ENCODE measurements at regions not wholly inside any gene's neighbourhood (a gene's known extent, or its start where the extent isn't known, plus 50 kb on each side); places are given as distances from the start of the nearest gene placed in this dataset.

DNA sequence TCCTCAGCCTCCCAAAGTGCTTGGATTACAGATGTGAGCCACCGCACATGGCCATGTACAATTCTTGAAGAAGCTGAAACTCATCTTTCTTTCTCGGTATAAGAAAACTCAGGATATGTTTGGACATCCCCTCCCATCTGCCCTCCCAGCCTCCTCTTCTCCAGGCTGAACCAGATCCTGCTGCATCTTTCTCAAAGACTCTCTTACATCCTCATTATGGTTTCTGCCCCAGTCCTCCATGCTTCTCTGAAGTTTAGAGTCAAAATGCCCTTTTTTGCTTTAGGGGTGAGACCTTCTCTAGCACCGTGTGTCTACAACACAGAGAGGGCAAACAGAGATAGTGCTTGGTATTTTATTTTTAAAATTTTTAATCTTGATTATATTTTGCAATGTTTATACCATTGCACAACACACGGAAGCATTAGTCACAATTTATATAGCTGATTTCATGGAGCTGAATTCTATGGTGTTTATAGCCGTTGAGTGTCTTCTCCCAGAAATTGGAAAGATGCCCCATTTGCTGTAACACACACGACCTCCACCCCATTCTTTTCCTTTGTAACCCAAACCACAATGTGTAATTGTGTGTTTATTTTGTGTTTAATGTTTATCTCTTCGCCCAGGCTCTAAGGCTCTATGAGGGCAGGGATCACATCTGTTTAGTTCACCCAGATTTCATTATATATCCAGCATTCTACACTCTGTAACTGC is 206.0 kb upstream of the TNP1 start:
- Histone ChIP-seq H3K27ac (ENCODE audit: low read depth, low read length) (no peak overlapping the region), H3K4me3 (ENCODE audit: low read depth, low read length) (no peak overlapping the region), H3K36me3 (ENCODE audit: control insufficient read depth, insufficient read depth, low read length) (no peaks in the 10 kb centered on the region), H3K4me1 (ENCODE audit: control insufficient read depth, insufficient read depth, low read length) (peaks cover 14% of the 10 kb centered on the region), H3K9ac (ENCODE audit: low read depth, low read length) (no peak overlapping the region), H3K9me3 (ENCODE audit: control insufficient read depth, insufficient read depth, low read length) (no peaks in the 10 kb centered on the region), H3K27me3 (ENCODE audit: control insufficient read depth, insufficient read depth, low read length) (no peaks in the 10 kb centered on the region)

GRCh38 chr2:217065012-217065290 is 205.1 kb upstream of the TNP1 start:
- Histone ChIP-seq H3K9me3 (ENCODE audit: control insufficient read depth, insufficient read depth, low read length) (no peaks in the 10 kb centered on the region), H3K27ac (ENCODE audit: low read depth, low read length) (no peak overlapping the region), H3K27me3 (ENCODE audit: control insufficient read depth, insufficient read depth, low read length) (no peaks in the 10 kb centered on the region), H3K9ac (ENCODE audit: low read depth, low read length) (no peak overlapping the region), H3K4me3 (ENCODE audit: low read depth, low read length) (no peak overlapping the region), H3K4me1 (ENCODE audit: control insufficient read depth, insufficient read depth, low read length) (peaks cover 14% of the 10 kb centered on the region), H3K36me3 (ENCODE audit: control insufficient read depth, insufficient read depth, low read length) (no peaks in the 10 kb centered on the region)

- Histone ChIP-seq H3K36me3 (ENCODE audit: control insufficient read depth, insufficient read depth, low read length) (no peaks in the 10 kb centered on the region), H3K4me1 (ENCODE audit: control insufficient read depth, insufficient read depth, low read length) (peaks cover 14% of the 10 kb centered on the region), H3K9me3 (ENCODE audit: control insufficient read depth, insufficient read depth, low read length) (no peaks in the 10 kb centered on the region), H3K9ac (ENCODE audit: low read depth, low read length) (no peak overlapping the region), H3K4me3 (ENCODE audit: low read depth, low read length) (no peak overlapping the region), H3K27me3 (ENCODE audit: control insufficient read depth, insufficient read depth, low read length) (no peaks in the 10 kb centered on the region), H3K27ac (ENCODE audit: low read depth, low read length) (no peak overlapping the region)
Observed at GRCh38 chr2:217064234-217065011, 204.6 kb upstream of the TNP1 start.

- H3K4me3 ChIP-seq (ENCODE audit: low read depth, low read length): no peak overlapping the region
- no peaks in the 10 kb centered on the region for H3K36me3 ChIP-seq (ENCODE audit: control insufficient read depth, insufficient read depth, low read length)
- H3K27ac ChIP-seq (ENCODE audit: low read depth, low read length): no peak overlapping the region
- no peaks in the 10 kb centered on the region for H3K27me3 ChIP-seq (ENCODE audit: control insufficient read depth, insufficient read depth, low read length)
- H3K9ac ChIP-seq (ENCODE audit: low read depth, low read length): no peak overlapping the region
- H3K9me3 ChIP-seq (ENCODE audit: control insufficient read depth, insufficient read depth, low read length): no peaks in the 10 kb centered on the region
- peaks cover 14% of the 10 kb centered on the region for H3K4me1 ChIP-seq (ENCODE audit: control insufficient read depth, insufficient read depth, low read length)
Observed at GRCh38 chr2:217063238-217063755, 203.4 kb upstream of the TNP1 start.

DNA sequence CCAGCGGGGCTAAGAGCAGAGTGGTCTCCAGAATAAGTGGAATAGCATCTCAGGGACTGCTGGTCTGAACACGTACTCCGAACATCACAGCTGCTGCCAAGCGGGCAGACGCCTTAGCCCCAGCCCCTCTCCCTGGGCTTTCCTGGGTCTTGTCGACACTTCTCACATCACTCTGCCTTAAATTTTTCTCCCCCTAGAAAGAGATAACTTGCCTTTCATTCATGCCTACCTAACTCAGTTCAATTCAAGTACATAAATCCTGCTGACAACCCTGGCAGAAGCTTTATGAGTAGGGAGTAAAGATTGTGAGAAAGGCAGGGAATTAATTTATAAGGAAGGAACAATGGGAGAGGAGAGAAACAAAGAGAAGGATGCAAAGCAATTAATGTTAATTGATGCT is 202.9 kb upstream of the TNP1 start:
- Histone ChIP-seq H3K27ac (ENCODE audit: low read depth, low read length) (no peak overlapping the region), H3K27me3 (ENCODE audit: control insufficient read depth, insufficient read depth, low read length) (no peaks in the 10 kb centered on the region)

DNA sequence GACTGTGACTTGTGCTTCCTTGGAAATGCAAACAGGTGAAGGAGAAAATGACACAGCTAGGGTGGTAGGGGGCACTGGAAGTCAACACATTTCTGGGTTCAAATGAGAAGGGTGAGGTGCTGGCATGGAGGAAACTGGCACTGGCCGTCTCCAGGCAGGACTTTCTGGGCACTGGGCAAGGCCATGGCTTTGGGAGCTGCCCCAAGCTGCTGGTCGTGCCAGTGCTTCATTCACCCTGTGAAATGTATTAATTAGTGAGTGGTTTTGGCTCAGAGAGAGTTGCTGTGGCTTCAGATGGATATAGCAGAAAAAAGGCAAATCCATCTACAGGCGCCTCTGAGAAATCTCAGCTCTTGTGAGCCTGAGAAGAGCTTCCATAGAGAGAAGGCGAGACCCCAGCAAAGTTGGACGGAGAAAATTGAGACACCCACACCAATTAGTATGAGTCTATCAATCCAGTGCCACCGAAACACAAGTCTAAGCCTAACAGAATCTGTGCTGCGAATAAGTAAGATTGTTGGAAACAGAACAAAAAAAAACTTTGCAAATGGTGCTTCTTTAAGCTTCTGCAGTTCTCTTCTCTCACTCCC is 202.1 kb upstream of the TNP1 start:
- no peak overlapping the region for H3K4me3 ChIP-seq (ENCODE audit: low read depth, low read length)
- no peak overlapping the region for H3K9ac ChIP-seq (ENCODE audit: low read depth, low read length)
- H3K27me3 ChIP-seq (ENCODE audit: control insufficient read depth, insufficient read depth, low read length): no peaks in the 10 kb centered on the region
- no peaks in the 10 kb centered on the region for H3K9me3 ChIP-seq (ENCODE audit: control insufficient read depth, insufficient read depth, low read length)
- no peaks in the 10 kb centered on the region for H3K36me3 ChIP-seq (ENCODE audit: control insufficient read depth, insufficient read depth, low read length)
- H3K4me1 ChIP-seq (ENCODE audit: control insufficient read depth, insufficient read depth, low read length): peaks cover 14% of the 10 kb centered on the region
- no peak overlapping the region for H3K27ac ChIP-seq (ENCODE audit: low read depth, low read length)

More for the DNA sequence above, 202.9 kb upstream of the TNP1 start:
- H3K9ac ChIP-seq (ENCODE audit: low read depth, low read length): no peak overlapping the region
- no peak overlapping the region for H3K4me3 ChIP-seq (ENCODE audit: low read depth, low read length)
- no peaks in the 10 kb centered on the region for H3K9me3 ChIP-seq (ENCODE audit: control insufficient read depth, insufficient read depth, low read length)
- H3K36me3 ChIP-seq (ENCODE audit: control insufficient read depth, insufficient read depth, low read length): no peaks in the 10 kb centered on the region
- H3K4me1 ChIP-seq (ENCODE audit: control insufficient read depth, insufficient read depth, low read length): peaks cover 14% of the 10 kb centered on the region

DNA sequence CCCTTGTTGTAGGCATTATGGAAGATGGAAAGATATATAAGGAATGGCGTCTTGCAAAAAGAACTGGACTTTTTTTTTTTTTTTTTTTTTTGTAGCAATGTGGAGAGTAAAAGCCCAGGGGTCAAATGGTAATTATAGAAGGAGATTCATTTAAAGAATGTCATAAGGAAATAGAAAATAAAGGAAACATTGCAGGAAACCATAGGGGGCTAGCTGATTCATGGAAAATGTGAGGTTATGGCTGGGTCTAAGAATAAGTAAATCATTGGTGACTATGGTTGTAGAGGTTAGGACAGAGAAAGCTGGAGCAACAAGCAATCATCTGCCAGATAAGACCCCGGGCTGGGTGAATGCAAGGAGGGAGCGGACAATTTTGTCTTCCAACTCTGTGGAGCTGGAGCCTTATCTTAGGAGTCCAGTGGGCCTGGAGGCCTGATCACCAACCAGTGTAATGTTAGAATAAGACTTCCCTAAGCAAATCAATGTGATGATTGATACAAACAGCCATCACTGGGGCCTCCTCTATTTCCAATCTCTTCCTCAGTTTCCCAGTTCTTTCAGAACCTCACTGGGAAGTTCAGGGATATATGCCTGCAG is 201.2 kb upstream of the TNP1 start:
- Histone ChIP-seq H3K27ac (ENCODE audit: low read depth, low read length) (no peak overlapping the region), H3K27me3 (ENCODE audit: control insufficient read depth, insufficient read depth, low read length) (no peaks in the 10 kb centered on the region), H3K36me3 (ENCODE audit: control insufficient read depth, insufficient read depth, low read length) (no peaks in the 10 kb centered on the region), H3K4me1 (ENCODE audit: control insufficient read depth, insufficient read depth, low read length) (peaks cover 14% of the 10 kb centered on the region), H3K9ac (ENCODE audit: low read depth, low read length) (no peak overlapping the region), H3K4me3 (ENCODE audit: low read depth, low read length) (no peak overlapping the region), H3K9me3 (ENCODE audit: control insufficient read depth, insufficient read depth, low read length) (no peaks in the 10 kb centered on the region)

DNA sequence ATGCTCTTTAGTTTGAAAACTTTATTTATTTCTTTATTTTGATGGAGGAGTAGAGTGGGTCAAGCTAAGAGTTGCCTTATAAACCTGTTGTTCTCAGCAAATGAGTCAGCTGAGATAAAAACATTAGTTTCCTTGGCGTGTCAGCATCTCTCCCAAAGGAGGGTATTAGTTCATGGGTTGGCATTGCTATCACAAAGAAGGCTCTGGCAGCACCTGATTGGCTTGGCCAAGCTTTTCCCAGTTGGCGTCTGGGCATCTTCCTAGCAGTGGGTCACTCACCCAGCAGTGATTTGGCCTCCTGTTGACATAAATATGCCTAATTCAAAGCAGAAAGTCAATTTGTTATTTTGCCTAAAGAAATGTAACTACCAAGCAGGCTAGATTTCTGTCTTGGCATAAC is 200.7 kb upstream of the TNP1 start:
- H3K27me3 ChIP-seq (ENCODE audit: control insufficient read depth, insufficient read depth, low read length): no peaks in the 10 kb centered on the region
- H3K4me3 ChIP-seq (ENCODE audit: low read depth, low read length): no peak overlapping the region
- H3K4me1 ChIP-seq (ENCODE audit: control insufficient read depth, insufficient read depth, low read length): peaks cover 14% of the 10 kb centered on the region
- H3K36me3 ChIP-seq (ENCODE audit: control insufficient read depth, insufficient read depth, low read length): no peaks in the 10 kb centered on the region
- H3K9me3 ChIP-seq (ENCODE audit: control insufficient read depth, insufficient read depth, low read length): no peaks in the 10 kb centered on the region
- no peak overlapping the region for H3K27ac ChIP-seq (ENCODE audit: low read depth, low read length)
- no peak overlapping the region for H3K9ac ChIP-seq (ENCODE audit: low read depth, low read length)

DNA sequence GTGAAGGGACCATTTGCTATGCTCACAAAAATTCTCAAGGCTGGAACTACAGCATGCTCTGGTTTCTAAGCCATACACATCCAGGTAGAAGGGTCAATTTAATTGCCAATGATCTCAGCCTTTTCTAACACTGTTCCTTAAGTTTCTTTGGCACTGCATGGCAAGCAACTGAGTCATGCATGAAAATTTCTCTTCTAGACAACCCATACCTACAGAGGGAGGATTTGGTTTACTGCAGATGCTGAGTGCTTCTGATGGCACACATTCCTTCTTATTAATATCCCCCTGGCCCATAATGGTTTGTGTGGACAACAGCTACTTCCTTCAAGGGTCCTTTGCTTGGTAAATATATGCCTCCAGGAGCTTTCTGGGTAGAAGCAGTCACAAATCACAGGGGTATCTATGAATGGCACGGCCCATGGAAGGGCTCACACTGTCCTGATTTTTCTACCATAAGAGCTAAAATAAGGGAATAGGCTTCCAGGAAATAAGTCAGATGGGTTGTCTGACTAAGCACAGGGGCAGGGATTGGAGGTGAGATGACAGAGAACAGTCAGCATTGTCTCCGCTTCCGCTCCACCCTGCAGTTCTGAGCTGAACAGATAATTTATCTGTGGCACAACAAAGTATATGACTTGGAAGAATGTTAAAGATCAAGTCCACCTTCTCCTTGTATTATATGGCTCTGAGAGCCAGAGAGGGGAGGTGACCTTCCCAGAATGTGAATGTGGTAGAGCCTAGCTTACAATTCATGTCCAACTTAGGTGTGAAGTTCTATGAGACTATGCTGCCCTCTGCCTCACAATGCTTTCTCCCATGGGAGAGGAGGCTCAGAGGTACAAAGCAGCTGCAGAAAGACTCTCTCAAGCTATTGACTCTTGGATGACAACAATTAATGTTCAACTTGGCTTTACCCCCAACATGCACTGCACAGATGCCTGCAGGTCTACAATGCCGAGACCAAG is 199.2 kb upstream of the TNP1 start:
- Histone ChIP-seq H3K36me3 (ENCODE audit: control insufficient read depth, insufficient read depth, low read length) (no peaks in the 10 kb centered on the region), H3K9me3 (ENCODE audit: control insufficient read depth, insufficient read depth, low read length) (no peaks in the 10 kb centered on the region), H3K27me3 (ENCODE audit: control insufficient read depth, insufficient read depth, low read length) (no peaks in the 10 kb centered on the region), H3K4me1 (ENCODE audit: control insufficient read depth, insufficient read depth, low read length) (peaks cover 12% of the 10 kb centered on the region), H3K9ac (ENCODE audit: low read depth, low read length) (no peak overlapping the region), H3K27ac (ENCODE audit: low read depth, low read length) (no peak overlapping the region), H3K4me3 (ENCODE audit: low read depth, low read length) (no peak overlapping the region)

- peaks cover 2% of the 10 kb centered on the region; the same call in 1 of the 2 replicates for H3K4me1 ChIP-seq (ENCODE audit: control insufficient read depth, insufficient read depth, low read length)
- no peak overlapping the region for H3K27ac ChIP-seq (ENCODE audit: low read depth, low read length)
- H3K9me3 ChIP-seq (ENCODE audit: control insufficient read depth, insufficient read depth, low read length): no peaks in the 10 kb centered on the region
- no peaks in the 10 kb centered on the region for H3K36me3 ChIP-seq (ENCODE audit: control insufficient read depth, insufficient read depth, low read length)
- H3K9ac ChIP-seq (ENCODE audit: low read depth, low read length): no peak overlapping the region
- no peak overlapping the region for H3K4me3 ChIP-seq (ENCODE audit: low read depth, low read length)
- no peaks in the 10 kb centered on the region for H3K27me3 ChIP-seq (ENCODE audit: control insufficient read depth, insufficient read depth, low read length)
Observed at GRCh38 chr2:217057773-217058172, 197.9 kb upstream of the TNP1 start.
